ENCODE measurements at regions not wholly inside any gene's neighbourhood (a gene's known extent, or its start where the extent isn't known, plus 50 kb on each side); places are given as distances from the start of the nearest gene placed in this dataset.

DNA sequence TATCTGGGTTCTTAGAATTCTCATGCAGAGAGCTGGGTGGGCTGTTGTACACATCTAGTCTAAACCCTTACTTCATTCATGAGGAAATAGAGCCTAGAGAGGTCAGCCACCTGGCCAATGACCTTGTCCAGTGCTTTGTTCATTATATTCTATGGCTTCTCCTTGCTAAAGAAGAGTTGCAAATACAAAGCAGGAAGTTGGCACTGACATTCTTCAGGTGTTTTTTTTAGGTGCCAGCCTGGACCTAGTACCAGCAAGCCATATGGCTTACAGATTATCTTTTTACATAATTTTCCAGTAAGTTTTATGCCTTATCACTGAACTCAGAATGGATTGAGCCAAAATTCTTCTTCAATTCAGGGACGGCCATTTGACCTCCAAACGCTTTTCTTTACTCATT, 54.7 kb upstream of the PGM2 start:
- Histone ChIP-seq H3K27ac (peak overlapping the region; percentile 10 to 65 (median 49)), H3K36me3 (no peaks in the 10 kb centered on the region), H3K4me3 (no peak overlapping the region), H3K27me3 (no peaks in the 10 kb centered on the region), H3K4me1 (peaks cover 11 to 18% (median 16%) of the 10 kb centered on the region in 4 donors), H3K9me3 (no peaks in the 10 kb centered on the region)
- TF ChIP-seq, protein P1, sequence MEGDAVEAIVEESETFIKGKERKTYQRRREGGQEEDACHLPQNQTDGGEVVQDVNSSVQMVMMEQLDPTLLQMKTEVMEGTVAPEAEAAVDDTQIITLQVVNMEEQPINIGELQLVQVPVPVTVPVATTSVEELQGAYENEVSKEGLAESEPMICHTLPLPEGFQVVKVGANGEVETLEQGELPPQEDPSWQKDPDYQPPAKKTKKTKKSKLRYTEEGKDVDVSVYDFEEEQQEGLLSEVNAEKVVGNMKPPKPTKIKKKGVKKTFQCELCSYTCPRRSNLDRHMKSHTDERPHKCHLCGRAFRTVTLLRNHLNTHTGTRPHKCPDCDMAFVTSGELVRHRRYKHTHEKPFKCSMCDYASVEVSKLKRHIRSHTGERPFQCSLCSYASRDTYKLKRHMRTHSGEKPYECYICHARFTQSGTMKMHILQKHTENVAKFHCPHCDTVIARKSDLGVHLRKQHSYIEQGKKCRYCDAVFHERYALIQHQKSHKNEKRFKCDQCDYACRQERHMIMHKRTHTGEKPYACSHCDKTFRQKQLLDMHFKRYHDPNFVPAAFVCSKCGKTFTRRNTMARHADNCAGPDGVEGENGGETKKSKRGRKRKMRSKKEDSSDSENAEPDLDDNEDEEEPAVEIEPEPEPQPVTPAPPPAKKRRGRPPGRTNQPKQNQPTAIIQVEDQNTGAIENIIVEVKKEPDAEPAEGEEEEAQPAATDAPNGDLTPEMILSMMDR (IDR thresholded peaks at IDR 0.05), result no peak
- TF ChIP-seq POLR2A (IDR thresholded peaks at IDR 0.05) (no peak), POLR2AphosphoS5 (IDR thresholded peaks at IDR 0.05) (peak in 2 of 3 donors; percentile 40 to 43), EP300 (IDR thresholded peaks at IDR 0.05) (no peak)
- peak in 1 of 2 donors; percentile 36 for DNase-seq
- WGBS, 5 donors, result 22 to 71% (median 32%) methylated on average over 2 of the region's 2 CpGs
- intact Hi-C loops (cut with DNase I; ENCODE audit: low total_unique reads), result no loop called here

DNA sequence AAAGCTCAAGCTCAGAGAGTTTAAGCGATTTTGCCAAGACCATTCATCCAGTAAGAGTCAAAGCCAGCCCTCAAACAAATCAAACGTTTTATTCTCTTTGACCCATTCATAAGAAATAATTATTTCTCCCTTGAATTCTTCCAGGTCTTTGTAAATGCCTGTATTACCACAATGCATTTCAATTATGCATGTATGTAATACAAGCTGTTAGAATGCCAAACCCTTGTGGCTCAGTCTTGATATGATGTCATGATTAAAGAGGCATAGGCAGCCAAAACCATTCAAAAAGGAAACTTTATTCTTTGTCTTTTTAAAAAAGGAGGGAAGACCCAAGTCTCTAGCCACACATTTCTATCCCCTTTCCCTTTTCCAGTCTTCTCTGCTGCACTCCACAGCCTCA, 56.5 kb upstream of the PGM2 start:
- 64 to 69% (median 66%) methylated on average over 2 of the region's 2 CpGs for WGBS, 5 donors
- no peak for DNase-seq

DNA sequence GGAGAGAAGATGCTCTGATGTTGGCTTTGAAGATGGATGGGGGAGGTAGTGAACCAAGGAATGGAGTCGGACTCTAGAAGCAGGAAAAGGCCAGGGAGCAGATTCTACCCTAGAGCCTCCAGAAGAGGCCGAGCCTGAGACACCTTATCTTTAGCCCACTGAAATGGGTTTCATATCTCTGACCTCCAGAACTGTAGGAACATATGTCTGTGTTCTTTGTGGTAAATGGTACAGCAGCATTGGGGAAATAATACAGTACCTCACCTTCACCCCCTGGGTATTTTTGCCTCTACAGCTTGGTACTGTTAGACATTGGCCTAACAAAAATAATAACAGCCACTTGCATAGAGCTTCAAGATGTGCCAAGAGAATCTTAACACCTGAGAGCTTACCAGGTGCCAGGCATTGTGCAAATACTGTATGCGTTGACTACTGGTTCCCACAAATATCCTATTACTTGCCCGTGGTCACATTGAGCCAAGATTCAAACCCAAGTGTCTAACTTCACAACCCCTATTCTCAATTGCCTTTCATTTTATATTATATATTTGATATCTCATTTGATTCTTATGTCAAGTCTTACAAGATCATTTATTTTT, 57.0 kb upstream of the PGM2 start:
- Histone ChIP-seq H3K27me3 (no peaks in the 10 kb centered on the region), H3K36me3 (no peaks in the 10 kb centered on the region), H3K4me3 (no peak overlapping the region), H3K9me3 (no peaks in the 10 kb centered on the region), H3K27ac (peak overlapping the region in 1 of 5 donors; percentile 24), H3K4me1 (peaks cover 11 to 18% (median 16%) of the 10 kb centered on the region in 4 donors)
- TF ChIP-seq POLR2AphosphoS5 (IDR thresholded peaks at IDR 0.05), result no peak
- TF ChIP-seq POLR2A (IDR thresholded peaks at IDR 0.05), result no peak
- TF ChIP-seq, protein P1 (IDR thresholded peaks at IDR 0.05), result no peak
- TF ChIP-seq EP300 (IDR thresholded peaks at IDR 0.05), result no peak
- intact Hi-C loops (cut with DNase I; ENCODE audit: low total_unique reads), result no loop called here
- no peak for DNase-seq
- 88 to 98% (median 90%) methylated on average over 4 of the region's 4 CpGs for WGBS, 5 donors

More for the DNA sequence above, 56.5 kb upstream of the PGM2 start:
- H3K4me1 ChIP-seq, result peaks cover 11 to 18% (median 16%) of the 10 kb centered on the region in 4 donors
- intact Hi-C loops (cut with DNase I; ENCODE audit: low total_unique reads), result no loop called here
- peak overlapping the region in 1 of 5 donors; percentile 51 for H3K27ac ChIP-seq
- no peaks in the 10 kb centered on the region for H3K9me3 ChIP-seq
- no peak overlapping the region for H3K4me3 ChIP-seq
- TF ChIP-seq POLR2A (IDR thresholded peaks at IDR 0.05) (no peak), EP300 (IDR thresholded peaks at IDR 0.05) (no peak), POLR2AphosphoS5 (IDR thresholded peaks at IDR 0.05) (no peak)
- TF ChIP-seq, protein P1 (IDR thresholded peaks at IDR 0.05), result no peak
- no peaks in the 10 kb centered on the region for H3K36me3 ChIP-seq
- no peaks in the 10 kb centered on the region for H3K27me3 ChIP-seq

DNA sequence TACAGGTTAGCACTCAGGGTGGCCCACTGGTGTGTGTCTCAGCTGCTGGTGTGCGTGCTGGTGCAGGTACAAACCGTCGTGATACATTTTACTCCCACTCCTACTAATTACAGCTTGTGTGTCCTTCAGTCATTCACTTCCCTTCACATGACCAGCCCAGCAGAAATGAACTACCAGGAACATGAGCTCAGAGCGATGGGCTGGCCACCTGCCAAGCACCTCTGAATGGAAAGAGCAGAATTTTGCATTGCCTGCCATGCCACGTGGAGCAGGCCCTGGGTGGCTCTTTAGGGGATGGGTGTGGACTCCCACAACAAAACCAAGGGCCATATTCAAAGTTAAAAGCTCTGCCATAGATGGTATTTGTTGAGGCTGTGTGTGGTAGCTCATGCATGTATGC, 58.9 kb upstream of the PGM2 start:
- Histone ChIP-seq H3K27me3 (no peaks in the 10 kb centered on the region), H3K4me3 (no peak overlapping the region), H3K4me1 (peaks cover 17 to 31% (median 26%) of the 10 kb centered on the region in 4 donors), H3K27ac (peak overlapping the region in 4 of 5 donors; percentile 3 to 46 (median 28)), H3K9me3 (no peaks in the 10 kb centered on the region), H3K36me3 (no peaks in the 10 kb centered on the region)
- WGBS, 5 donors, result 35 to 46% (median 37%) methylated on average over 5 of the region's 5 CpGs
- DNase-seq, result peak; percentile 77 to 86
- intact Hi-C loops (cut with DNase I; ENCODE audit: low total_unique reads), result no loop called here
- TF ChIP-seq EP300 (IDR thresholded peaks at IDR 0.05) (no peak), POLR2A (IDR thresholded peaks at IDR 0.05) (no peak), POLR2AphosphoS5 (IDR thresholded peaks at IDR 0.05) (peak in 1 of 3 donors; percentile 25)
- TF ChIP-seq, protein P1 (IDR thresholded peaks at IDR 0.05), result no peak

All from stomach (tissue), 8 donors.